Heart left ventricle (tissue), 16 donors: ENCODE measurements at regions not wholly inside any gene's neighbourhood (a gene's known extent, or its start where the extent isn't known, plus 50 kb on each side); places are given as distances from the start of the nearest gene placed in this dataset.

Experiments used
- ATAC-seq, 4 donors: fragments of 200-7000 bp; cut with Tn5 transposase; one replicate each; pipeline ENCODE4 v1.9.1; 2020 to 2022; ENCODE audit warnings: moderate library complexity in 4 of 4, mild to moderate bottlenecking in 3 of 4, moderate number of reproducible peaks in 1 of 4
- DNase-seq, 5 donors: peaks; one replicate each; pipeline ENCODE4 v3.0.0-alpha.2; 2020
- H3K27ac ChIP-seq, 12 donors: fragments of 200-600 bp; sonication (generic) in 4 of 12; one replicate each; pipeline versions ENCODE4 v1.5.0 to v1.8.0; 2016 to 2022; ENCODE audit warnings: mild to moderate bottlenecking in 2 of 12
- H3K27me3 ChIP-seq, 9 donors: fragments of 200-600 bp; sonication (generic) in 2 of 9; one replicate each; pipeline versions ENCODE4 v1.5.1 to v1.8.0; 2016 to 2022; ENCODE audit warnings: mild to moderate bottlenecking in 3 of 9
- H3K36me3 ChIP-seq, 9 donors: fragments of 200-600 bp; sonication (generic) in 2 of 9; one replicate each; pipeline versions ENCODE4 v1.5.0 to v1.8.0; 2018 to 2022; ENCODE audit warnings: mild to moderate bottlenecking in 2 of 9
- H3K4me1 ChIP-seq, 12 donors: fragments of 200-600 bp; sonication (generic) in 4 of 12; one replicate each; pipeline versions ENCODE4 v1.5.0 to v1.8.0; 2016 to 2022; ENCODE audit warnings: mild to moderate bottlenecking in 3 of 12
- H3K4me3 ChIP-seq, 12 donors: fragments of 200-600 bp; sonication (generic) in 4 of 12; one replicate each; pipeline versions ENCODE4 v1.5.0 to v1.8.0; 2017 to 2022; ENCODE audit warnings: mild to moderate bottlenecking in 9 of 12, moderate library complexity in 4 of 12
- H3K9me3 ChIP-seq, 12 donors: fragments of 200-600 bp; sonication (generic) in 4 of 12; one replicate each; pipeline versions ENCODE4 v1.5.0 to v1.8.0; 2016 to 2022; ENCODE audit warnings: mild to moderate bottlenecking in 1 of 12
- POLR2A ChIP-seq, 2 donors: fragments of 450-650 bp; IDR thresholded peaks; one replicate each; pipeline ENCODE4 v1.6.1; 2017; ENCODE audit warnings: antibody characterized with exemption in 2 of 2, mild to moderate bottlenecking in 2 of 2, moderate library complexity in 2 of 2
- whole genome bisulfite sequencing, 4 donors: extraction: QIAGEN DNeasy Blood & Tissue Kit in 2 of 4; methylation state at CpG; one replicate each; pipeline versions ENCODE4 v1.1.5 to v1.1.7; 2013 to 2018; 5-methylcytosine and 5-hydroxymethylcytosine counted together
- intact Hi-C, 10 donors: fragments of 100-400 bp; cut with DNase I; formaldehyde crosslinking; loops; one replicate each; pipeline versions ENCODE4 v1.11.1 to v1.14.2; 2022
- TF ChIP-seq, protein P1 (sequence below), 12 donors: fragments of 200-600 bp; sonication (generic) in 4 of 12; IDR thresholded peaks; one replicate each; pipeline versions ENCODE4 v1.5.0 to v1.8.0; 2018 to 2022; ENCODE audit warnings: antibody characterized with exemption in 12 of 12, mild to moderate bottlenecking in 5 of 12
- donor health status: ischemic (EF 13 %, LVEDD 7.1; RV severe dilation, severe dysfunction).
- donor health status: healthy with polysubstance abuse.
- donor health status: DM: no; HTN: yes; CAD: no.
- donor health status: DM: no; HTN: no; CAD: no.
- donor health status: ischemic (EF 25% LVEDD 6.9; RV normal size, moderate dysfunction).
- donor health status: ischemic (EF 25% LVEDD 5.7; RV mildly dilated, moderate dysfunction).
- donor health status: healthy.
- donor health status: DM: yes; HTN: yes; CAD: no.
- donor health status: ischemic (EF 35%, LVEDD 5.7; RV mildly dilated, moderate dysfunction).
- donor health status: nonischemic (EF 11% LVEDD 7.7; RV severe dilation, severe dysfunction).
- donor health status: DM: yes; HTN: yes; CAD: no.
- donor health status: PGD.
- donor health status: ischemic (EF 29% LVEDD 5.4; RV normal size, mild dysfunction).
- donor health status: nonischemic (EF 23%, LVEDD 6.1; RV moderate dilation, normal function).

DNA sequence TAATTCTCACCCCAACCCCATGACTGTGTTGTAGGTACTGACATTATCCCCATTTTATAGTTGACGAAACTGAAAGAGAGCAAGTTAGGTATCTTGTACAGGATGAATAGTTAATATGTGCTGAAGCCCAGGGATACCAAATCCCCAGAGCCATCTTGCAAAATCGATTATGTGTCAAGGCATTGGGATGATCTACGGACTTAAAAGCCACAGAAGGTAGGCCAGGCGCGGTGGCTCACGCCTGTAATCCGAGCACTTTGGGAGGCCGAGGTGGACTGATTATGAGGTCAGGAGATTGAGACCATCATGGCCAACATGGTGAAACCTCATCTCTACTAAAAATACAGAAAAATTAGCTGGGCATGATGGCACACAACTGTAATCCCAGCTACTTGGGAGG lies 242.4 kb upstream of the RHOBTB1 start:
- Histone ChIP-seq H3K27ac (no peak overlapping the region), H3K4me1 (peaks cover 0 to 9% (median 0%) of the 10 kb centered on the region in 12 donors), H3K27me3 (no peaks in the 10 kb centered on the region), H3K4me3 (no peak overlapping the region), H3K36me3 (no peaks in the 10 kb centered on the region), H3K9me3 (no peaks in the 10 kb centered on the region)
- ATAC-seq (no peak), DNase-seq (no peak)
- TF ChIP-seq POLR2A (IDR thresholded peaks at IDR 0.05), result no peak
- TF ChIP-seq, protein P1, sequence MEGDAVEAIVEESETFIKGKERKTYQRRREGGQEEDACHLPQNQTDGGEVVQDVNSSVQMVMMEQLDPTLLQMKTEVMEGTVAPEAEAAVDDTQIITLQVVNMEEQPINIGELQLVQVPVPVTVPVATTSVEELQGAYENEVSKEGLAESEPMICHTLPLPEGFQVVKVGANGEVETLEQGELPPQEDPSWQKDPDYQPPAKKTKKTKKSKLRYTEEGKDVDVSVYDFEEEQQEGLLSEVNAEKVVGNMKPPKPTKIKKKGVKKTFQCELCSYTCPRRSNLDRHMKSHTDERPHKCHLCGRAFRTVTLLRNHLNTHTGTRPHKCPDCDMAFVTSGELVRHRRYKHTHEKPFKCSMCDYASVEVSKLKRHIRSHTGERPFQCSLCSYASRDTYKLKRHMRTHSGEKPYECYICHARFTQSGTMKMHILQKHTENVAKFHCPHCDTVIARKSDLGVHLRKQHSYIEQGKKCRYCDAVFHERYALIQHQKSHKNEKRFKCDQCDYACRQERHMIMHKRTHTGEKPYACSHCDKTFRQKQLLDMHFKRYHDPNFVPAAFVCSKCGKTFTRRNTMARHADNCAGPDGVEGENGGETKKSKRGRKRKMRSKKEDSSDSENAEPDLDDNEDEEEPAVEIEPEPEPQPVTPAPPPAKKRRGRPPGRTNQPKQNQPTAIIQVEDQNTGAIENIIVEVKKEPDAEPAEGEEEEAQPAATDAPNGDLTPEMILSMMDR (IDR thresholded peaks at IDR 0.05), result no peak
- intact Hi-C loops, result loop anchor here in 4 of 10 donors (5.0 kb wide), 3 partner anchors 34 to 369 kb away; no protein-coding TSS in a partner anchor
- WGBS, 4 donors, result 93 to 96% (median 94%) methylated on average over 8 of the region's 8 CpGs

DNA sequence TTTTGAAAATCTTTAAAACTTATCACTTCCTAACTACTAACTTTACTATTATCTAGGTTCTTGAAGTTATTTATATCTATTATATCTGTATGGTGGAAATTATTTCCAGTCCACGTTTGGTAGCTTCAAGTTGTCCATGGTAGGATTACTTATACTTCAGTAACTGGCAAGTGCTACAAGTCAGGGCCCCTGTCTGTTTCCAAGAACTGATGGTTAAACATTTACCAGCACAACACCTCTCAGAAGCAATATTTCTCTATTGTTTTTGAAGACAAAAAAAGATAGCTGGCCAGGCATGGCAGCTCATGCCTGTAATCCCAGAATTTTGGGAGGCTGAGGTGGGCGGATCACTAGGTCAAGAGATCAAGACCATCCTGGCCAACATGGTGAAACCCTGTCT lies 240.4 kb upstream of the RHOBTB1 start:
- WGBS, 4 donors, result 79 to 89% (median 83%) methylated on average over 2 of the region's 2 CpGs
- H3K9me3 ChIP-seq, result no peaks in the 10 kb centered on the region
- TF ChIP-seq, protein P1 (IDR thresholded peaks at IDR 0.05), result no peak
- TF ChIP-seq POLR2A (IDR thresholded peaks at IDR 0.05), result no peak
- H3K36me3 ChIP-seq, result no peaks in the 10 kb centered on the region
- no peak for ATAC-seq
- H3K27me3 ChIP-seq, result no peaks in the 10 kb centered on the region
- H3K4me3 ChIP-seq, result no peak overlapping the region
- H3K4me1 ChIP-seq, result no peaks in the 10 kb centered on the region
- intact Hi-C loops, result no loop called here
- H3K27ac ChIP-seq, result no peak overlapping the region
- no peak for DNase-seq

DNA sequence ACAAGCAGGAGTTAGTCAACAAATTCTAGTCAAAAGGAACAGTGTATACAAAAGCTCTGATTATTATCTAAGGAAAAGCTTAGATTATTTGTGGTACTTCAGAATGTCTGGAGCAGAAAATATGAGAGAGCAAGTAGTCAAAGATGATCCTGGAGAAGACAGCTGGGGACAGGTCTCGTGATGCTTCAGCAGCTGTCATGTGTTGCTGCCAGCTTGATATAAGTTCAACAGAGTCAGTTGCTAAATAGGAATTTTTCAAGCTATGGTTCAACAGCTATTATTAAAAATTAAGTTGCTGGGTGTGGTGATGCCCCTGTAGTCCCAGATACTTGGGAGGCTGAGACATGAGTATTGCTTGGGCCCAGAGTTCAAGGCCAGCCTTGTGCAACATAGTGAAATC lies 240.0 kb upstream of the RHOBTB1 start:
- Histone ChIP-seq H3K27ac (no peak overlapping the region), H3K9me3 (no peaks in the 10 kb centered on the region), H3K4me3 (no peak overlapping the region), H3K36me3 (no peaks in the 10 kb centered on the region), H3K27me3 (no peaks in the 10 kb centered on the region), H3K4me1 (no peaks in the 10 kb centered on the region)
- intact Hi-C loops, result no loop called here
- DNase-seq (no peak), ATAC-seq (no peak)
- WGBS, 4 donors, result 83 to 87% (median 85%) methylated on average over 1 of the region's 1 CpG
- TF ChIP-seq POLR2A (IDR thresholded peaks at IDR 0.05), result no peak
- TF ChIP-seq, protein P1 (IDR thresholded peaks at IDR 0.05), result no peak

DNA sequence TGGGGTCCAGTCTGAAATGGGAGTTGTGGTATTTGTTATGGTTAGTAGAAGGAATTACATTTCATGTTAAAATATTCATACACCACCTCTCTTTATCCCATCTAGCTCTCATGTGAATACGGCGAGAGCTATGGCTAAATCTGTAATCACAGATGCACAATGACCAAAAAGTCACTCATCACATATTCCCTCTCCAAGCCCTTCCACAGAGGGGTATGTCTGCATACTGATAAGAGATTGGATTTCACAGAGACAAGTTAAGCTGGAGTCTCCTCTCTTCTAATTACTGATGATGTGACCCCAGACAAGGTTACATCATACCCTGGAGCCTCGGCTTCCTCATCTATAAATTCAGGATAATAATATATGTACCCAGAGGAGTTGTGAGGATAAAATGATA lies 237.8 kb upstream of the RHOBTB1 start:
- Histone ChIP-seq H3K27me3 (no peaks in the 10 kb centered on the region), H3K4me3 (no peak overlapping the region), H3K4me1 (peaks cover 0 to 7% (median 2%) of the 10 kb centered on the region in 12 donors), H3K27ac (no peak overlapping the region), H3K9me3 (no peaks in the 10 kb centered on the region), H3K36me3 (no peaks in the 10 kb centered on the region)
- 84 to 91% (median 88%) methylated on average over 3 of the region's 3 CpGs for WGBS, 4 donors
- ATAC-seq (no peak), DNase-seq (no peak)
- TF ChIP-seq, protein P1 (IDR thresholded peaks at IDR 0.05), result no peak
- TF ChIP-seq POLR2A (IDR thresholded peaks at IDR 0.05), result no peak
- intact Hi-C loops, result no loop called here
